PC-3 (cell line): ENCODE measurements at regions not wholly inside any gene's neighbourhood (a gene's known extent, or its start where the extent isn't known, plus 50 kb on each side); places are given as distances from the start of the nearest gene placed in this dataset.
"Not testable (repeated sequence)": the region's sequence is repeated elsewhere in the genome, so short reads cannot be mapped to it uniquely, and the experiment has no call there.

Experiments used
- ATAC-seq: fragments of 200-7000 bp; cut with Tn5 transposase; 2 replicates; pipeline ENCODE4 v1.9.1; 2020; ENCODE audit warnings: mild to moderate bottlenecking, moderate library complexity
- BruUV-seq: library from RNA; stranded (reverse); fragments of 400-500 nt; replicated peaks from 2 replicates; lab custom pipeline; 2021; lab: Mats Ljungman, UMichigan
- CTCF ChIA-PET: fragments of 300-600 bp; sonication (Branson Sonifier 250); formaldehyde crosslinking; loops from one replicate; lab custom pipeline; 2022; ENCODE audit warnings: antibody characterized with exemption; lab: Charles Lee
- POLR2A ChIA-PET: fragments of 300-600 bp; sonication (Branson Sonifier 250); formaldehyde crosslinking; loops from one replicate; lab custom pipeline; 2022; ENCODE audit warnings: antibody characterized with exemption; ENCODE audit not compliant: unreplicated experiment; lab: Charles Lee
- DNase-seq: peaks from one replicate; pipeline ENCODE4 v3.0.0-alpha.2; 2015
- H2AFZ ChIP-seq: fragments of 300-600 bp; sonication (generic); 2 replicates; pipeline ENCODE4 v1.6.0; 2016; ENCODE audit warnings: antibody characterized with exemption, low read length
- H3F3A ChIP-seq: fragments of 300-600 bp; sonication (generic); one replicate; pipeline ENCODE4 v1.6.0; 2017; ENCODE audit warnings: antibody characterized with exemption, low read length, control low read depth, mild to moderate bottlenecking; ENCODE audit not compliant: unreplicated experiment
- H3K27ac ChIP-seq: fragments of 300-600 bp; sonication (generic); 2 replicates; pipeline ENCODE4 v1.5.1; 2016; ENCODE audit warnings: mild to moderate bottlenecking, low read length
- H3K27me3 ChIP-seq: fragments of 300-600 bp; sonication (generic); 2 replicates; pipeline ENCODE4 v1.6.1; 2016; ENCODE audit warnings: low read length, mixed read lengths
- H3K36me3 ChIP-seq: fragments of 300-600 bp; sonication (generic); 2 replicates; pipeline ENCODE4 v1.6.1; 2016; ENCODE audit warnings: low read depth, mixed run types, low read length, mixed read lengths
- H3K4me1 ChIP-seq: fragments of 300-600 bp; sonication (generic); 2 replicates; pipeline ENCODE4 v1.5.1; 2016; ENCODE audit warnings: low read length; ENCODE audit not compliant: insufficient read depth
- H3K4me2 ChIP-seq: fragments of 300-600 bp; sonication (generic); 2 replicates; pipeline ENCODE4 v1.6.0; 2016; ENCODE audit warnings: low read length
- H3K4me3 ChIP-seq: fragments of 300-600 bp; sonication (generic); 2 replicates; pipeline ENCODE4 v1.5.1; 2016; ENCODE audit warnings: mild to moderate bottlenecking, low read length, mixed read lengths
- H3K79me2 ChIP-seq: fragments of 300-600 bp; sonication (generic); 2 replicates; pipeline ENCODE4 v1.6.1; 2017; ENCODE audit warnings: low read length, mixed read lengths
- H3K9ac ChIP-seq: fragments of 300-600 bp; sonication (generic); 2 replicates; pipeline ENCODE4 v1.6.0; 2016; ENCODE audit warnings: mild to moderate bottlenecking, low read length
- H3K9me2 ChIP-seq: fragments of 300-600 bp; sonication (generic); replicated peaks from 2 replicates; pipeline ENCODE4 v1.6.1; 2016; ENCODE audit warnings: mixed run types, low read length, mixed read lengths
- H3K9me3 ChIP-seq: fragments of 300-600 bp; sonication (generic); 2 replicates; pipeline ENCODE4 v1.6.1; 2016; ENCODE audit warnings: low read length, mixed read lengths
- H4K20me1 ChIP-seq: fragments of 300-600 bp; sonication (generic); 2 replicates; pipeline ENCODE4 v1.6.1; 2016; ENCODE audit warnings: low read length, mixed read lengths
- CTCF ChIP-seq: fragments of 300-600 bp; sonication (generic); conservative IDR thresholded peaks from 2 replicates; pipeline ENCODE4 v1.5.1; 2017; ENCODE audit warnings: antibody characterized with exemption, low read depth, mild to moderate bottlenecking, low read length
- EZH2 ChIP-seq: fragments of 300-600 bp; sonication (generic); IDR thresholded peaks from one replicate; pipeline ENCODE4 v1.6.1; 2017; ENCODE audit warnings: antibody characterized with exemption, mild to moderate bottlenecking, low read length; ENCODE audit not compliant: unreplicated experiment
- EZH2phosphoT487 ChIP-seq: fragments of 300-600 bp; sonication (generic); IDR thresholded peaks from 2 replicates; pipeline ENCODE4 v1.6.1; 2018; ENCODE audit warnings: mild to moderate bottlenecking, antibody characterized with exemption, low read length, borderline replicate concordance
- intact Hi-C: fragments of 100-400 bp; cut with micrococcal nuclease; formaldehyde crosslinking; loops from 2 replicates; pipeline ENCODE4 v1.9.0; 2023

- H3K4me2 ChIP-seq: no peak overlapping the region
- no peaks in the 10 kb centered on the region for H3K9me3 ChIP-seq
- no peak overlapping the region for H3K27ac ChIP-seq
- H2AFZ ChIP-seq: no peak overlapping the region
- POLR2A ChIA-PET: no interaction called here
- no peaks in the 10 kb centered on the region for H4K20me1 ChIP-seq
- intact Hi-C loops: no loop called here
- no peak for ATAC-seq
- no peak overlapping the region for H3K9ac ChIP-seq
- H3K36me3 ChIP-seq: no peaks in the 10 kb centered on the region
- no peak overlapping the region for H3K4me3 ChIP-seq
- CTCF ChIA-PET: no interaction called here
- no peaks in the 10 kb centered on the region for H3K4me1 ChIP-seq
- no peaks in the 10 kb centered on the region for H3K9me2 ChIP-seq
- BruUV-seq: no TSS peak
- no peak for DNase-seq
- TF ChIP-seq CTCF (no peak), EZH2phosphoT487 (no peak), EZH2 (no peak)
- no peaks in the 10 kb centered on the region for H3F3A ChIP-seq
- no peaks in the 10 kb centered on the region for H3K79me2 ChIP-seq
- H3K27me3 ChIP-seq: no peaks in the 10 kb centered on the region
Observed at GRCh38 chr15:96213045-96213444, 117.5 kb upstream of the NR2F2 start.

GRCh38 chr15:96213896-96214295 lies 116.6 kb upstream of the NR2F2 start:
- H3K9ac ChIP-seq: no peak overlapping the region
- ATAC-seq (no peak), DNase-seq (no peak)
- CTCF ChIA-PET: no interaction called here
- no peaks in the 10 kb centered on the region for H3F3A ChIP-seq
- no peak overlapping the region for H3K4me2 ChIP-seq
- no peaks in the 10 kb centered on the region for H3K79me2 ChIP-seq
- no peaks in the 10 kb centered on the region for H3K36me3 ChIP-seq
- POLR2A ChIA-PET: no interaction called here
- intact Hi-C loops: no loop called here
- no peaks in the 10 kb centered on the region for H3K9me2 ChIP-seq
- H3K4me3 ChIP-seq: no peak overlapping the region
- H3K4me1 ChIP-seq: no peaks in the 10 kb centered on the region
- no peaks in the 10 kb centered on the region for H3K9me3 ChIP-seq
- H3K27ac ChIP-seq: no peak overlapping the region
- no peaks in the 10 kb centered on the region for H3K27me3 ChIP-seq
- H2AFZ ChIP-seq: no peak overlapping the region
- H4K20me1 ChIP-seq: no peaks in the 10 kb centered on the region
- TF ChIP-seq CTCF (no peak), EZH2phosphoT487 (no peak), EZH2 (no peak)
- no TSS peak for BruUV-seq

- H3K9me3 ChIP-seq, POLR2A ChIA-PET, H3K4me3 ChIP-seq, H3K36me3 ChIP-seq, H3K27ac ChIP-seq, ATAC-seq, intact Hi-C loops, H2AFZ ChIP-seq, H4K20me1 ChIP-seq, H3K4me1 ChIP-seq, BruUV-seq, DNase-seq, H3F3A ChIP-seq, H3K79me2 ChIP-seq, H3K27me3 ChIP-seq, H3K9ac ChIP-seq, H3K4me2 ChIP-seq, H3K9me2 ChIP-seq, CTCF ChIA-PET: not testable (repeated sequence)
Observed at GRCh38 chr15:96216481-96216880, 114.0 kb upstream of the NR2F2 start.
